ENCODE measurements at regions not wholly inside any gene's neighbourhood (a gene's known extent, or its start where the extent isn't known, plus 50 kb on each side); places are given as distances from the start of the nearest gene placed in this dataset.

- TF ChIP-seq FOSL1 (IDR thresholded peaks at IDR 0.05; ENCODE audit: insufficient read depth, low read depth, low read length) (no peak), SP4 (IDR thresholded peaks at IDR 0.05; ENCODE audit: low read length) (no peak), CTCF (IDR thresholded peaks at IDR 0.05; ENCODE audit: control extremely low read depth in 1 of 3, insufficient read depth in 1 of 3, low read depth in 1 of 3, low read length in 3 of 3) (no peak), SIN3A (conservative IDR thresholded peaks at IDR 0.05 in 1 of 2, IDR thresholded peaks at IDR 0.05 in 1 of 2; ENCODE audit: low read depth in 1 of 2, low read length in 2 of 2) (no peak), HDAC2 (IDR thresholded peaks at IDR 0.05; ENCODE audit: borderline replicate concordance in 1 of 2, low read depth in 2 of 2, low read length in 2 of 2) (no peak), PHF8 (conservative IDR thresholded peaks at IDR 0.05; ENCODE audit: low read depth, low read length) (no peak), E2F6 (IDR thresholded peaks at IDR 0.05) (no peak), TAF1 (IDR thresholded peaks at IDR 0.05; ENCODE audit: low read depth, low read length) (no peak), SUZ12 (IDR thresholded peaks at IDR 0.05; ENCODE audit: low read length) (no peak), POLR2A (IDR thresholded peaks at IDR 0.05; ENCODE audit: control extremely low read depth in 1 of 2, low read depth in 2 of 2, low read length in 2 of 2) (no peak)
These were observed 2280.6 kb upstream of the ACO1 start for GRCh38 chr9:30103647-30104394.
